Thymus (tissue), 11 donors: ENCODE measurements at regions not wholly inside any gene's neighbourhood (a gene's known extent, or its start where the extent isn't known, plus 50 kb on each side); places are given as distances from the start of the nearest gene placed in this dataset.

Experiments
- DNase-seq, 9 donors: peaks; one replicate each; pipeline ENCODE4 v3.0.0-alpha.2; 2013; ENCODE audit warnings: low spot score in 9 of 9, low read depth in 6 of 9, missing footprints in 1 of 9
- H3K27ac ChIP-seq, 2 donors: one replicate each; pipeline ENCODE4 v1.5.1; 2013; ENCODE audit warnings: control low read depth in 1 of 2, low read depth in 1 of 2, low read length in 1 of 2, mild to moderate bottlenecking in 1 of 2, moderate library complexity in 1 of 2
- H3K27me3 ChIP-seq, 2 donors: one replicate each; pipeline ENCODE4 v1.5.1; 2013; ENCODE audit warnings: low read length in 1 of 2; ENCODE audit not compliant: control insufficient read depth in 2 of 2, insufficient read depth in 1 of 2
- H3K36me3 ChIP-seq, 2 donors: one replicate each; pipeline ENCODE4 v1.5.1; 2013; ENCODE audit warnings: low read length in 1 of 2, mild to moderate bottlenecking in 1 of 2, moderate library complexity in 1 of 2; ENCODE audit not compliant: control insufficient read depth in 2 of 2, insufficient read depth in 2 of 2
- H3K4me1 ChIP-seq, 2 donors: one replicate each; pipeline ENCODE4 v1.5.1; 2013; ENCODE audit warnings: low read length in 2 of 2; ENCODE audit not compliant: control insufficient read depth in 2 of 2, insufficient read depth in 2 of 2
- H3K4me3 ChIP-seq, 2 donors: one replicate each; pipeline ENCODE4 v1.5.1; 2013; ENCODE audit warnings: low read length in 2 of 2, control low read depth in 1 of 2, mild to moderate bottlenecking in 1 of 2
- H3K9me3 ChIP-seq, 2 donors: one replicate each; pipeline ENCODE4 v1.5.1; 2013; ENCODE audit warnings: low read length in 1 of 2, mild to moderate bottlenecking in 1 of 2; ENCODE audit not compliant: control insufficient read depth in 2 of 2, insufficient read depth in 1 of 2
- WGBS: extraction: QIAGEN DNeasy Blood & Tissue Kit; methylation state at CpG from one replicate; pipeline ENCODE4 v1.1.7; 2013; 5-methylcytosine and 5-hydroxymethylcytosine counted together
- donor health status: healthy.

DNA sequence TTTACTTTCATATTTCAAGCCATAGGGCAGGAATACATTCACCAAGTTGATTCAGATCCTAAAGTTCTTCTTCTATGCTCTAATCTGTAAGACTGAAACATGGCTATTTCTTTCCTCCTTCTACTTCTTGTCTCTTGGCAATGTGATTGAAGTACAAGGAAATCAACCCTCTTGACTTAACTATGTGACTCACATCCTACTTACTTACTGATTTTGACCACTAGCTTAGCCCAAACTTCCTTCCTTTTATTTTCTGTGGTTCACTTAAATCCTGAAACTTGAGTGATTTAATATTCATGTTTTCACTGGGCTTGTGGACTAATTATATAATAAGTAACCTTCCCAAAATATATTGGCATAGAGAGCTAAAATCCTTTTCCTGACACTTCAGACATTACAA, 111.2 kb upstream of the NOVA1 start:
- no peaks in the 10 kb centered on the region for H3K36me3 ChIP-seq
- no peaks in the 10 kb centered on the region for H3K9me3 ChIP-seq
- no peak overlapping the region for H3K27ac ChIP-seq
- no peaks in the 10 kb centered on the region for H3K27me3 ChIP-seq
- DNase-seq, result no peak
- no peaks in the 10 kb centered on the region for H3K4me1 ChIP-seq
- H3K4me3 ChIP-seq, result no peak overlapping the region

DNA sequence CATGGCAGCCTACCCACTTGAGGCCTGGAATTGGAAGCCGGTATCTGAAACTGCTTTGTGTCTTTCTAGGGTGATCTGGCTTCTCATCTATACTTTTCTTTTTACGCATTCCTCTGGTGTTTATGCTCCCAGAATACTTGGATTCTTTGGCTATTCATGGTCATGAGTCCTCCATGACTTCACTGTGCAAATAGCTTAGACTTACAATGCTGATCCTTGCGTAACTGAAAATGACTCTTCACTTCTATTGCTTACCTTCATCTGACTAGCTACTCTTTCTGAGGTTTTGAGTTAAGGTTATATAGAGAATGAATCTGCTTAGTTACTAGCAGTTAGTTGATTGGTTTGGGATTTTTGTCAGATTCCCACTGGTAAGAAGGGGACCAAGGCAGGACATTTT, 121.7 kb upstream of the NOVA1 start:
- Histone ChIP-seq H3K9me3 (no peaks in the 10 kb centered on the region), H3K27ac (no peak overlapping the region), H3K36me3 (no peaks in the 10 kb centered on the region), H3K4me3 (no peak overlapping the region), H3K4me1 (no peaks in the 10 kb centered on the region), H3K27me3 (no peaks in the 10 kb centered on the region)
- WGBS, result 98% methylated on average over 3 of the region's 3 CpGs
- no peak for DNase-seq

- Histone ChIP-seq H3K4me3 (no peak overlapping the region), H3K27ac (no peak overlapping the region), H3K9me3 (no peaks in the 10 kb centered on the region), H3K36me3 (no peaks in the 10 kb centered on the region), H3K4me1 (no peaks in the 10 kb centered on the region), H3K27me3 (no peaks in the 10 kb centered on the region)
- no peak for DNase-seq
Observed at GRCh38 chr14:26722258-26722657, 124.4 kb upstream of the NOVA1 start.

DNA sequence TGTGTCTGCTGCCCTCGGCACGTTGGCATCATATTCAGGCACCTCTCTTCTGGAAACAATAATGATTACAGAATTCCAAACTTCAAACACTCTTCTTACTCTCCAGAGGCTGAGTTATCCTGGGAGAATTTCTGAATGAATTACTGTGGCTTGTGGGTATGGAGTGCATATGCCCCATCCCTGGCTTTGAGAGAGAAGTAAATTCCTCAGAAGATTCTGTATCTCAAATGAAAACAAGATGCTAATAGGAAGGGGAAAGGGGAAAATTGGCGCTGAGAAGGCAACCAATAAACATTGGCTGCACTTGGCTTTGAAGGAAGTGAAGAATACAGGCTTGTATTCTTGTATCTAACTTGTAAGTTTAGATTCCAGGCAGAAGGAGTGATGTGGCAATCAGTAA, 132.0 kb upstream of the NOVA1 start:
- WGBS, result 84% methylated on average over 3 of the region's 3 CpGs
- no peak overlapping the region for H3K4me3 ChIP-seq
- no peak for DNase-seq
- H3K9me3 ChIP-seq, result no peaks in the 10 kb centered on the region
- H3K4me1 ChIP-seq, result no peaks in the 10 kb centered on the region
- H3K27me3 ChIP-seq, result no peaks in the 10 kb centered on the region
- H3K36me3 ChIP-seq, result no peaks in the 10 kb centered on the region
- H3K27ac ChIP-seq, result no peak overlapping the region

GRCh38 chr14:26730929-26731618, 133.2 kb upstream of the NOVA1 start:
- H3K36me3 ChIP-seq, result no peaks in the 10 kb centered on the region
- no peak overlapping the region for H3K27ac ChIP-seq
- no peaks in the 10 kb centered on the region for H3K27me3 ChIP-seq
- H3K4me3 ChIP-seq, result no peak overlapping the region
- H3K9me3 ChIP-seq, result no peaks in the 10 kb centered on the region
- no peaks in the 10 kb centered on the region for H3K4me1 ChIP-seq
- no peak for DNase-seq
- 81% methylated on average over 4 of the region's 4 CpGs for WGBS

DNA sequence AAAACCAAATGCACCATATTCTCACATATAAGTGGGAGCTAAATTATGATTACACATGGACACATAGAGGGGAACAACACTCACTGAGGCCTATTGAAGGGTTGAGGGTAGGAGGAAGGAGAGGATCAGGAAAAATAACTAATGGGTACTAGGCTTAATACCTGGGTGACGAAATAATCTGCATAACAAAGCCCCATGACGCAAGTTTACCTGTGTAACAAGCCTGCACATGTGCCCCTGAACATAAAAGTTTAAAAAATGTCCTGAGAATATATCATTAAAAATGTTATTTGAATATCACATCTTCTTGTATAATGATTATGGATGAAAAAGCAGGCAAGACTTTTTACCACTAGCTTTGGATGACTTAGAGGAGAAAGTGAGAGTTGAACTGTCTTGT, 138.0 kb upstream of the NOVA1 start:
- Histone ChIP-seq H3K4me3 (no peak overlapping the region), H3K36me3 (no peaks in the 10 kb centered on the region), H3K4me1 (no peaks in the 10 kb centered on the region), H3K9me3 (no peaks in the 10 kb centered on the region), H3K27ac (no peak overlapping the region), H3K27me3 (no peaks in the 10 kb centered on the region)
- no peak for DNase-seq
- WGBS, result 83% methylated on average over 2 of the region's 2 CpGs

GRCh38 chr14:26738571-26738970, 140.7 kb upstream of the NOVA1 start:
- H3K36me3 ChIP-seq, result no peaks in the 10 kb centered on the region
- no peaks in the 10 kb centered on the region for H3K27me3 ChIP-seq
- no peak overlapping the region for H3K4me3 ChIP-seq
- H3K4me1 ChIP-seq, result no peaks in the 10 kb centered on the region
- no peak for DNase-seq
- no peak overlapping the region for H3K27ac ChIP-seq
- 79% methylated on average over 3 of the region's 3 CpGs for WGBS
- no peaks in the 10 kb centered on the region for H3K9me3 ChIP-seq

GRCh38 chr14:26741711-26742212, 143.9 kb upstream of the NOVA1 start:
- Histone ChIP-seq H3K9me3 (no peaks in the 10 kb centered on the region), H3K36me3 (no peaks in the 10 kb centered on the region), H3K4me1 (no peaks in the 10 kb centered on the region), H3K27me3 (no peaks in the 10 kb centered on the region), H3K27ac (no peak overlapping the region), H3K4me3 (no peak overlapping the region)
- no peak for DNase-seq

- no peaks in the 10 kb centered on the region for H3K36me3 ChIP-seq
- H3K27ac ChIP-seq, result no peak overlapping the region
- no peaks in the 10 kb centered on the region for H3K27me3 ChIP-seq
- H3K4me3 ChIP-seq, result no peak overlapping the region
- 84% methylated on average over 2 of the region's 2 CpGs for WGBS
- H3K4me1 ChIP-seq, result no peaks in the 10 kb centered on the region
- no peak for DNase-seq
- H3K9me3 ChIP-seq, result no peaks in the 10 kb centered on the region
Observed at GRCh38 chr14:26743284-26743683, 145.5 kb upstream of the NOVA1 start.

GRCh38 chr14:26744903-26745302, 147.1 kb upstream of the NOVA1 start:
- H3K27me3 ChIP-seq, result no peaks in the 10 kb centered on the region
- no peaks in the 10 kb centered on the region for H3K9me3 ChIP-seq
- no peaks in the 10 kb centered on the region for H3K4me1 ChIP-seq
- H3K27ac ChIP-seq, result no peak overlapping the region
- no peak overlapping the region for H3K4me3 ChIP-seq
- 89% methylated on average over 1 of the region's 1 CpG for WGBS
- H3K36me3 ChIP-seq, result no peaks in the 10 kb centered on the region
- DNase-seq, result no peak
